Smooth muscle cell (in vitro differentiated cells): ENCODE measurements at regions not wholly inside any gene's neighbourhood (a gene's known extent, or its start where the extent isn't known, plus 50 kb on each side); places are given as distances from the start of the nearest gene placed in this dataset.

Source experiments
- DNase-seq: peaks from one replicate; lab custom pipeline; 2025; ENCODE audit not compliant: unreplicated experiment; lab: John Stamatoyannopoulos, UW
- H2AFZ ChIP-seq: fragments of 200-600 bp; sonication (generic); 2 replicates; pipeline ENCODE4 v1.6.0; 2016; ENCODE audit warnings: antibody characterized with exemption, low read depth, mild to moderate bottlenecking
- H3F3A ChIP-seq: fragments of 200-600 bp; sonication (generic); 2 replicates; pipeline ENCODE4 v1.6.0; 2017; ENCODE audit warnings: antibody characterized with exemption, low read depth
- H3K27ac ChIP-seq: fragments of 200-600 bp; sonication (generic); 2 replicates; pipeline ENCODE4 v1.5.1; 2016; ENCODE audit warnings: low read depth, mild to moderate bottlenecking
- H3K27me3 ChIP-seq: fragments of 200-600 bp; sonication (generic); 2 replicates; pipeline ENCODE4 v1.6.1; 2016; ENCODE audit warnings: low read depth, mild to moderate bottlenecking
- H3K36me3 ChIP-seq: fragments of 200-600 bp; sonication (generic); 2 replicates; pipeline ENCODE4 v1.5.1; 2016; ENCODE audit warnings: low read depth
- H3K4me1 ChIP-seq: fragments of 200-600 bp; sonication (generic); 2 replicates; pipeline ENCODE4 v1.5.1; 2016; ENCODE audit warnings: low read depth
- H3K4me2 ChIP-seq: fragments of 200-600 bp; sonication (generic); 2 replicates; pipeline ENCODE4 v1.6.0; 2016; ENCODE audit warnings: mild to moderate bottlenecking
- H3K4me3 ChIP-seq: fragments of 200-600 bp; sonication (generic); 2 replicates; pipeline ENCODE4 v1.5.1; 2016; ENCODE audit warnings: mild to moderate bottlenecking
- H3K79me2 ChIP-seq: fragments of 200-600 bp; sonication (generic); 2 replicates; pipeline ENCODE4 v1.6.0; 2016; ENCODE audit warnings: low read depth, mild to moderate bottlenecking
- H3K9ac ChIP-seq: fragments of 200-600 bp; sonication (generic); 2 replicates; pipeline ENCODE4 v1.6.0; 2016; ENCODE audit warnings: low read depth
- H3K9me3 ChIP-seq: fragments of 200-600 bp; sonication (generic); replicated peaks from 2 replicates; pipeline ENCODE4 v1.5.1; 2016; ENCODE audit warnings: low read depth
- H4K20me1 ChIP-seq: fragments of 200-600 bp; sonication (generic); 2 replicates; pipeline ENCODE4 v1.6.0; 2016; ENCODE audit warnings: low read depth
- CTCF ChIP-seq: fragments of 200-600 bp; sonication (generic); IDR thresholded peaks from 2 replicates; pipeline ENCODE4 v1.5.1; 2017; ENCODE audit warnings: borderline replicate concordance, mild to moderate bottlenecking, antibody characterized with exemption; ENCODE audit not compliant: insufficient read depth, poor library complexity, severe bottlenecking
- WGBS: methylation state at CpG from one replicate; pipeline ENCODE4 v1.1.7; 2016; ENCODE audit warnings: low lambda C conversion rate; 5-methylcytosine and 5-hydroxymethylcytosine counted together

GRCh38 chr4:10182446-10183424 lies 66.1 kb upstream of the WDR1 start:
- Histone ChIP-seq H3K79me2 (no peaks in the 10 kb centered on the region), H4K20me1 (no peaks in the 10 kb centered on the region), H3K9ac (no peak overlapping the region), H2AFZ (no peak overlapping the region), H3K27ac (no peak overlapping the region), H3F3A (no peaks in the 10 kb centered on the region), H3K4me2 (no peak overlapping the region), H3K4me1 (no peaks in the 10 kb centered on the region), H3K27me3 (no peaks in the 10 kb centered on the region), H3K36me3 (no peaks in the 10 kb centered on the region), H3K9me3 (no peaks in the 10 kb centered on the region), H3K4me3 (no peak overlapping the region)
- no peak for DNase-seq
- 75% methylated on average over 6 of the region's 6 CpGs for WGBS
- no peak for TF ChIP-seq CTCF

GRCh38 chr4:10181745-10182445 lies 65.3 kb upstream of the WDR1 start:
- no peaks in the 10 kb centered on the region for H3K4me1 ChIP-seq
- no peak for TF ChIP-seq CTCF
- no peak overlapping the region for H2AFZ ChIP-seq
- WGBS = 78% methylated on average over 8 of the region's 8 CpGs
- no peaks in the 10 kb centered on the region for H3F3A ChIP-seq
- peak overlapping the region; percentile 27 for H3K27ac ChIP-seq
- no peak overlapping the region for H3K9ac ChIP-seq
- no peak overlapping the region for H3K4me3 ChIP-seq
- no peaks in the 10 kb centered on the region for H3K9me3 ChIP-seq
- no peaks in the 10 kb centered on the region for H3K27me3 ChIP-seq
- no peak overlapping the region for H3K4me2 ChIP-seq
- no peak for DNase-seq
- no peaks in the 10 kb centered on the region for H4K20me1 ChIP-seq
- no peaks in the 10 kb centered on the region for H3K36me3 ChIP-seq
- H3K79me2 ChIP-seq = no peaks in the 10 kb centered on the region

GRCh38 chr4:10180927-10181744 lies 64.5 kb upstream of the WDR1 start:
- H3K9ac ChIP-seq = peak overlapping the region; percentile 16
- H3K9me3 ChIP-seq = no peaks in the 10 kb centered on the region
- no peak for TF ChIP-seq CTCF

More at GRCh38 chr4:10180927-10181744, 64.5 kb upstream of the WDR1 start:
- Histone ChIP-seq H3K27ac (peak overlapping the region; percentile 27), H3K4me2 (peak overlapping the region; percentile 41), H3F3A (no peaks in the 10 kb centered on the region), H2AFZ (no peak overlapping the region), H4K20me1 (no peaks in the 10 kb centered on the region), H3K36me3 (no peaks in the 10 kb centered on the region), H3K27me3 (no peaks in the 10 kb centered on the region), H3K79me2 (no peaks in the 10 kb centered on the region), H3K4me3 (no peak overlapping the region), H3K4me1 (no peaks in the 10 kb centered on the region)
- 67% methylated on average over 4 of the region's 4 CpGs for WGBS
- no peak for DNase-seq
